Nephron (organoid): ENCODE measurements at regions not wholly inside any gene's neighbourhood (a gene's known extent, or its start where the extent isn't known, plus 50 kb on each side); places are given as distances from the start of the nearest gene placed in this dataset.
A peak's percentile ranks its signal among the peaks of the same experiment; 100 is the strongest.

Source experiments
- H3K27ac Mint-ChIP-seq, 3 experiments: 2 replicates each; pipeline ENCODE4 v1.8.0; 2020; ENCODE audit warnings: mixed read lengths in 3 of 3, mild to moderate bottlenecking in 2 of 3, moderate library complexity in 1 of 3
- H3K27me3 Mint-ChIP-seq: 2 replicates; pipeline ENCODE4 v1.8.0; 2021; ENCODE audit warnings: low read depth, mild to moderate bottlenecking, moderate library complexity, mixed read lengths
- H3K36me3 Mint-ChIP-seq: 2 replicates; pipeline ENCODE4 v1.8.0; 2020; ENCODE audit warnings: low read depth, mixed read lengths
- H3K4me1 Mint-ChIP-seq: 2 replicates; pipeline ENCODE4 v1.8.0; 2020; ENCODE audit warnings: mixed read lengths
- H3K4me3 Mint-ChIP-seq, 3 experiments: 2 replicates each; pipeline ENCODE4 v1.8.0; 2020; ENCODE audit warnings: mild to moderate bottlenecking in 3 of 3, mixed read lengths in 3 of 3, moderate library complexity in 2 of 3
- H3K9me3 Mint-ChIP-seq: 2 replicates; pipeline ENCODE4 v1.8.0; 2020; ENCODE audit warnings: mixed read lengths
- CTCF ChIP-seq, 3 experiments: fragments of 200-600 bp; sonication (generic); IDR thresholded peaks; one replicate each; pipeline ENCODE4 v1.5.0; 2021; ENCODE audit warnings: antibody characterized with exemption in 3 of 3; ENCODE audit not compliant: unreplicated experiment in 3 of 3

- Mint-ChIP-seq H3K4me1 (peaks cover 29% of the 10 kb centered on the region), H3K36me3 (no peaks in the 10 kb centered on the region), H3K9me3 (peaks cover 9% of the 10 kb centered on the region), H3K27me3 (peaks cover 57% of the 10 kb centered on the region), H3K4me3 (no peak overlapping the region), H3K27ac (no peak overlapping the region)
- TF ChIP-seq CTCF (IDR thresholded peaks at IDR 0.05; ENCODE audit: unreplicated experiment in 3 of 3), result no peak
These were observed 81.0 kb upstream of the FZD10 start for GRCh38 chr12:130081117-130081805.

- Mint-ChIP-seq H3K36me3 (no peaks in the 10 kb centered on the region), H3K27ac (peak overlapping the region in 1 of 3 experiments; percentile 9), H3K4me3 (no peak overlapping the region), H3K4me1 (peaks cover 35% of the 10 kb centered on the region), H3K9me3 (peaks cover 3% of the 10 kb centered on the region), H3K27me3 (peaks cover 69% of the 10 kb centered on the region)
- no peak for TF ChIP-seq CTCF (IDR thresholded peaks at IDR 0.05; ENCODE audit: unreplicated experiment in 3 of 3)
These were observed 79.3 kb upstream of the FZD10 start for GRCh38 chr12:130083002-130083401.

- Mint-ChIP-seq H3K4me1 (peaks cover 35% of the 10 kb centered on the region), H3K27me3 (peaks cover 74% of the 10 kb centered on the region), H3K27ac (no peak overlapping the region), H3K36me3 (no peaks in the 10 kb centered on the region), H3K9me3 (peaks cover 3% of the 10 kb centered on the region), H3K4me3 (no peak overlapping the region)
- TF ChIP-seq CTCF (IDR thresholded peaks at IDR 0.05; ENCODE audit: unreplicated experiment in 3 of 3), result no peak
These were observed 78.5 kb upstream of the FZD10 start for GRCh38 chr12:130083734-130084133.

DNA sequence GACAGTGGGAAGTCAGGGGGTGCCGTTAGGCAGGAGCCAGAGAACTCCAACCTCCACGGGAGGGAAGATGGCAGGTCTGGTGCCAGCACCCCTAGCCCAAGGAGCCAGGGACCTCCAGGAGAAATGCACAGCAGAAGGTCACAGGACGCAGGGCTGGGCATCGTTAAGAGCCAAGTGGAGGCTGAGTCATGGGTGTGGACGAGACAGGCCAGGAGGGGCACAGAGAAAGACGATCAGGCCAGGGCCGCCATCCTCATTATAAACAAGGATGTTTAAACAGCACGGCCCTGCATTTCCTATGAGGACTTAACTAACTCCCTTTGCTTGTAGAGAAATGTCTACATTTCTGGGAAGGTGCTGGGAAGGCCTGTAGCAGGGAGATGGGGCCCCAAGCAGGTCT lies 77.9 kb upstream of the FZD10 start:
- no peaks in the 10 kb centered on the region for H3K36me3 Mint-ChIP-seq
- no peaks in the 10 kb centered on the region for H3K9me3 Mint-ChIP-seq
- TF ChIP-seq CTCF (IDR thresholded peaks at IDR 0.05; ENCODE audit: unreplicated experiment in 3 of 3), result no peak

GRCh38 chr12:130086248-130086647 lies 76.0 kb upstream of the FZD10 start:
- Mint-ChIP-seq H3K9me3 (peaks cover 8% of the 10 kb centered on the region), H3K36me3 (peaks cover 8% of the 10 kb centered on the region), H3K4me3 (peak overlapping the region in 1 of 3 experiments; percentile 43), H3K4me1 (peaks cover 27% of the 10 kb centered on the region), H3K27ac (peak overlapping the region; percentile 31 to 56 (median 52)), H3K27me3 (peaks cover 68% of the 10 kb centered on the region)
- no peak for TF ChIP-seq CTCF (IDR thresholded peaks at IDR 0.05; ENCODE audit: unreplicated experiment in 3 of 3)

More for the DNA sequence above, 77.9 kb upstream of the FZD10 start:
- H3K4me1 Mint-ChIP-seq, result peaks cover 32% of the 10 kb centered on the region
- H3K27ac Mint-ChIP-seq, result no peak overlapping the region
- no peak overlapping the region for H3K4me3 Mint-ChIP-seq
- peaks cover 74% of the 10 kb centered on the region for H3K27me3 Mint-ChIP-seq

- Mint-ChIP-seq H3K4me1 (peaks cover 22% of the 10 kb centered on the region), H3K27me3 (peaks cover 62% of the 10 kb centered on the region), H3K9me3 (peaks cover 9% of the 10 kb centered on the region), H3K36me3 (peaks cover 11% of the 10 kb centered on the region), H3K27ac (peak overlapping the region; percentile 31 to 56 (median 52)), H3K4me3 (peak overlapping the region in 1 of 3 experiments; percentile 30)
- TF ChIP-seq CTCF (IDR thresholded peaks at IDR 0.05; ENCODE audit: unreplicated experiment in 3 of 3), result no peak
These were observed 75.5 kb upstream of the FZD10 start for GRCh38 chr12:130086797-130087196.
